ENCODE measurements at regions not wholly inside any gene's neighbourhood (a gene's known extent, or its start where the extent isn't known, plus 50 kb on each side); places are given as distances from the start of the nearest gene placed in this dataset.
"Not testable (repeated sequence)": the region's sequence is repeated elsewhere in the genome, so short reads cannot be mapped to it uniquely, and the experiment has no call there.

DNA sequence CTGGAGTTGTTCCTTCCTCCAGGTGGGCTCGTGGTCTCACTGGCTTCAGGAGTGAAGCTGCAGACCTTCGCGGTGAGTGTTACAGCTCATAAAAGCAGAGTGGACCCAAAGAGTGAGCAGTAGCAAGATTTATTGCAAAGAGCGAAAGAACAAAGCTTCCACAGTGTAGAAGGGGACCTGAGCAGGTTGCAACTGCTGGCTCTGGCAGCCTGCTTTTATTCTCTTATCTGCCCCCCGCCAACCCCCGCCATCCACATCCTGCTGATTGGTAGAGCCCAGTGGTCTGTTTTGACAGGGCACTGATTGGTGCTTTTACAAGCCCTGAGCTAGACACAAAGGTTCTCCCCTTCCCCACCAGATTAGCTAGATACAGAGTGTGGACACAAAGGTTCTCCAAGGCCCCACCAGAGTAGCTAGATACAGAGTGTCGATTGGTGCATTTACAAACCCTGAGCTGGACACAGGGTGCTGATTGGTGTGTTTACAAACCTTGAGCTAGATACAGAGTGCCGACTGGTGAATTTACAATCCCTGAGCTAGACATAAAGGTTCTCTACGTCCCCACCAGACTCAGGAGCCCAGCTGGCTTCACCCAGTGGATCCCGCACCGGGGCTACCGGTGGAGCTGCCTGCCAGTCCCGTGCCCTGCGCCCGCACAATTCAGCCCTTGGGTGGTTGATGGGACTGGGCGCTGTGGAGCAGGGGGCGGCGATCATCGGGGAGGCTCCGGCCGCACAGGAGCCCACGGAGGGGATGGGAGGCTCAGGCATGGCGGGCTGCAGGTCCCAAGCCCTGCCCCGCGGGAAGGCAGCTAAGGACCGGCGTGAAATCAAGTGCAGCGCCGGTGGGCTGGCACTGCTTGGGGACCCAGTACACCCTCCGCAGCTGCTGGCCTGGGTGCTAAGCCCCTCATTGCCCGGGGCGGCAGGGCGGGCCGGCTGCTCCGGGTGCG is 999.5 kb upstream of the SPRY2 start:
- not testable (repeated sequence) for DNase-seq (ENCODE audit: low spot score in 2 of 2); ATAC-seq; H3K27ac Mint-ChIP-seq; H3K36me3 Mint-ChIP-seq
- H3K9me3 Mint-ChIP-seq = peaks cover 12 to 26% of the 10 kb centered on the region in 2 donors

- H3K9me3 Mint-ChIP-seq = peaks cover 11 to 24% of the 10 kb centered on the region in 2 donors
- not testable (repeated sequence) for DNase-seq (ENCODE audit: low spot score in 2 of 2); H3K36me3 Mint-ChIP-seq; H3K27ac Mint-ChIP-seq; ATAC-seq
Measured at GRCh38 chr13:81339666-81340065, 998.7 kb upstream of the SPRY2 start.

- Mint-ChIP-seq H3K36me3 (peaks cover 0 to 10% of the 10 kb centered on the region in 2 donors), H3K27ac (no peak overlapping the region), H3K9me3 (peaks cover 0 to 13% of the 10 kb centered on the region in 2 donors)
- no peak for ATAC-seq
- DNase-seq (ENCODE audit: low spot score in 2 of 2) = no peak
Measured at GRCh38 chr13:81334481-81334880, 993.6 kb upstream of the SPRY2 start.

DNA sequence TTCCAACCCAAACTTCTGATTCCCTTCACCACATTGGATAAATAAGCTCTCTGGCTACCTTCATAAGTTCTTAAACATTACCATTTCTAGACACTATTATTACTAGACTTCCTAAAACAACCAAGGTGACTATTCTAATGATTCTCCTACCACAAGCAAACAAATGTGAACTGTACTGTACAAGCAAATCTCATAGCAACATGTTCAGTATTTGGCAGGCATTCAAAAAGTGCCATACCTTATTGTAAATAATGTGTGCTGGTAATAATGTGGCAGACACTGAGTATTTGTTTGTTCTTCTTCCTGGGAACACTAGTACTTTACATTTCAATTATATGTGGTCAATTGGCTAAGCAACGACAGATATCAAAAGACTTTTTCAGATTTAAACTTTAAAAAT is 986.0 kb upstream of the SPRY2 start:
- no peak for DNase-seq (ENCODE audit: low spot score in 2 of 2)
- peaks cover 7 to 25% of the 10 kb centered on the region in 2 donors for H3K9me3 Mint-ChIP-seq

DNA sequence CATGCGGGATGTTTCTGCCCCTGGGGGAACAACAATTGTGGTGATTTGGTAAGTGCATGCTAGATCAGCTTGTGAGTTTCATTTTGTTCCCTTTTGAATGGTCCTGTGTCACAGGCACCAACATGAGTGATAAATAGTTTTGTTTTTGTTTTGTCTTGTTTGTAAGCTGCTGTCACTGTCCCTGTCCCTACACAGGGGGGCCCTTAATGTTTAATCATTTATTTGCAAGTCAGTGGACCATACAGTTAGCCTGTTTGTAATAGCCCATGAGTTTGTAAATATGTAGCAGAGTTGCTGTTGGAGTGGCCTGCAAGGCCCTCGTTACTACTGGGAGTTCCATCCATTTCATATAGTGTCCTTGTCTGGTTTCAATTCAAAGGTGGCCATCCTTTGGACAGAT is 979.6 kb upstream of the SPRY2 start:
- Mint-ChIP-seq H3K9me3 (peaks cover 16 to 23% of the 10 kb centered on the region in 2 donors), H3K36me3 (no peaks in the 10 kb centered on the region), H3K27ac (no peak overlapping the region)
- DNase-seq (ENCODE audit: low spot score in 2 of 2) = no peak
- ATAC-seq = no peak

More for the DNA sequence above, 986.0 kb upstream of the SPRY2 start:
- ATAC-seq = no peak
- Mint-ChIP-seq H3K27ac (no peak overlapping the region), H3K36me3 (peaks cover 0 to 9% of the 10 kb centered on the region in 2 donors)

DNA sequence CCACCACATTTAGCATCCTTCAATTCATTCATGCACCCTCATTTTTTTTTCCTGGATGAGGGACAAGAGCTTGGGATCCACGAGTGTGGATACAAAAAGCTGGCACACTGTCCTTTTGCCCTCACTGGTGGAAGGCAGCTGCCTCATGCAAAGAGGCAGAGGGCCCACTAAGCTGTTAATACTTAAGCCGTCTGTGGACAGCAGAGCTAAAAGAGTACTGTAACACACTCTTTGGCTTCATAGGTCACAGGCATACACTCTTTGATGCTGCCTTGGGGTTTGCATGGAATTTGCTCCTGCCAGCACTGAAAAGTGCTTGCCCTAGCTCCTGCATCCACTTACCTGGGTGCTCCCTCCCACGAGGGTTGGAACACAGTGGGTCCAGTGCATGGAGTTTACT is 978.4 kb upstream of the SPRY2 start:
- ATAC-seq = no peak

GRCh38 chr13:81318231-81319019 is 977.5 kb upstream of the SPRY2 start:
- no peaks in the 10 kb centered on the region for H3K36me3 Mint-ChIP-seq
- H3K9me3 Mint-ChIP-seq = peaks cover 10 to 16% of the 10 kb centered on the region in 2 donors
- no peak for ATAC-seq
- H3K27ac Mint-ChIP-seq = no peak overlapping the region
- DNase-seq (ENCODE audit: low spot score in 2 of 2) = no peak

More for the DNA sequence above, 978.4 kb upstream of the SPRY2 start:
- Mint-ChIP-seq H3K27ac (no peak overlapping the region), H3K9me3 (peaks cover 14 to 22% of the 10 kb centered on the region in 2 donors), H3K36me3 (no peaks in the 10 kb centered on the region)
- no peak for DNase-seq (ENCODE audit: low spot score in 2 of 2)

DNA sequence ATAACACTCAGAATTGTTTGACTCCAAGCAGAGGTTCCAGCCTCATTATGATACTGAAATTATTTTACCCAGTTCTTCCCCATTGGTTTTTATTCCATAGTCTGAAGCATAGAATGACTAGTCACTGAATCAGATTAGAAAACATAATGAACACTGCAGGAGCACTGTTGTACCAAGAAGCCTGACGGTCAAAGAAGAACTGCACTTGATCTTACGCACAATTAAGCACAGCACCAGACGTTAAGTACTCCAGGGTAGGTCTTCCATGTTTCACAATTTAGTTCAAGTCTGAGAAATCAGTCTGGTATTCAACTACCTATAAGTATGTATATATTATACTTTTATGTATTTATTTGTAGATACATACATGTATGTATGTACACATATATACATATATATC is 973.5 kb upstream of the SPRY2 start:
- ATAC-seq = no peak
- H3K27ac Mint-ChIP-seq = no peak overlapping the region
- H3K9me3 Mint-ChIP-seq = peaks cover 9 to 13% of the 10 kb centered on the region in 2 donors
- DNase-seq (ENCODE audit: low spot score in 2 of 2) = no peak
- H3K36me3 Mint-ChIP-seq = no peaks in the 10 kb centered on the region

DNA sequence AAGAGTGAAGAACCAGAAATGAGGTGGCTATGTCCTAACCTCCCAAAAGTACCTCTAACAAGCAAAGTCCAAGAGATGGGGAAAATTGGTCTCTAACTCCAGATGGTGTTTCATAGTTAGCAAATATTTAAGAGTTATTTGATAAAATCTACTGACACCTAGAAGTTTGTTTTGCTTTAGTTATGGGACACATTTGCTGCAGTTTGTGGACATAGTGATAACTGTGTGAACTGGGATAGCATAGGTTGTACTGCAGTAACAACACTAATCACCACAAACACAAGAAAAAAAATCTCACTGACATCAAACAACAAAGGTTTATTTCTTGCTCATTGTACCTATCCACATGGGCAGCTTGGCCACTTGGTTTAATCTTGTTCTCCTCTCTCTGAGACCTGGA is 965.0 kb upstream of the SPRY2 start:
- ATAC-seq (no peak), DNase-seq (ENCODE audit: low spot score in 2 of 2) (no peak)
- H3K9me3 Mint-ChIP-seq = peaks cover 11% of the 10 kb centered on the region in 2 donors
- no peak overlapping the region for H3K27ac Mint-ChIP-seq
- H3K36me3 Mint-ChIP-seq = no peaks in the 10 kb centered on the region

DNA sequence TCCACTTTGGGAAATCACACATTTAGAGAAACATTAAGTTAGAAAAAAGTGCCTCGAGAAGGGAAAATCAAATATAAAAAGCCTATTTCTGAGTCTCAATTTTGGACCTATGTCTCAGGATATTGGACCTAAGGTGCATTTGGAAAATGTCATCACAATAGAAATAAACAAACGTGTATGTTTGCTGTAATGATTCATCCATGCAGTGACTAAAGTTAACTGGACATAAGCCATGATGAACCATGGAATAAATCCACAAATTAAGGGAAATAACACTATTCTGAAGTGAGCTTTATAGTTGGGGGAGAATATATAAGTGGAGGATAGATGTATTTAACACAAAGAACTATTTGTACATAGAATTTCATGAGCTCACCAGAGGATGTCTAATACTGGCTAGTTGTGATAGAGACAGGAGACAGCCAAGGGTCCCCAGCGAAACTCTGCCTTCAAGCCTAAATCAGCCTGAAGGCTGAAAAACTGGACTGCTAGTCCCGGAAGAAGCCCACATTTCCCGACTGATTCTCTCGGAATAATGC is 963.3 kb upstream of the SPRY2 start:
- H3K36me3 Mint-ChIP-seq = no peaks in the 10 kb centered on the region
- no peak for ATAC-seq

DNA sequence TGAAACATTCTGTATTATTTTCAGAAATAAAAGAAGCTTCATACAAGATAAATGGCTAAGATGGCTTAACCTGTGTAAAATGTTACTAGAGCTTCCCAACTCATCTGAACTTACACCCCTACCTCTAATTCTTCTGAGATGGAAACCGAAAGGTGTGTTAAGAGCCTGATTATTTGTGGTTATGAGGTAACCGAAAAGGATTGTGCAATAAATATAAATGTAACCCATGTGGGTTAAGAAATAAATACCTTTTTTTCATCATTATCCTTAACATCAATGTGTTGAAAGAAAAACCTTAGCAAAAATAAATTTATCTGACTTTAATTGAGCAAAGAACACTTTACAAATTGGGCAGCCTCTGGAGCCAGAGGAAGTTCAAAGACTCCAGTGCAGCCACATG is 961.8 kb upstream of the SPRY2 start:
- H3K36me3 Mint-ChIP-seq = no peaks in the 10 kb centered on the region
- no peak for ATAC-seq
- DNase-seq (ENCODE audit: low spot score in 2 of 2) = no peak
- H3K9me3 Mint-ChIP-seq = peaks cover 11% of the 10 kb centered on the region in 2 donors
- no peak overlapping the region for H3K27ac Mint-ChIP-seq

More for the DNA sequence above, 963.3 kb upstream of the SPRY2 start:
- Mint-ChIP-seq H3K9me3 (peaks cover 11% of the 10 kb centered on the region in 2 donors), H3K27ac (no peak overlapping the region)
- DNase-seq (ENCODE audit: low spot score in 2 of 2) = no peak

- Mint-ChIP-seq H3K9me3 (peaks cover 11% of the 10 kb centered on the region in 2 donors), H3K27ac (no peak overlapping the region), H3K36me3 (no peaks in the 10 kb centered on the region)
- ATAC-seq (no peak), DNase-seq (ENCODE audit: low spot score in 2 of 2) (no peak)
Measured at GRCh38 chr13:81302125-81302524, 961.2 kb upstream of the SPRY2 start.

DNA sequence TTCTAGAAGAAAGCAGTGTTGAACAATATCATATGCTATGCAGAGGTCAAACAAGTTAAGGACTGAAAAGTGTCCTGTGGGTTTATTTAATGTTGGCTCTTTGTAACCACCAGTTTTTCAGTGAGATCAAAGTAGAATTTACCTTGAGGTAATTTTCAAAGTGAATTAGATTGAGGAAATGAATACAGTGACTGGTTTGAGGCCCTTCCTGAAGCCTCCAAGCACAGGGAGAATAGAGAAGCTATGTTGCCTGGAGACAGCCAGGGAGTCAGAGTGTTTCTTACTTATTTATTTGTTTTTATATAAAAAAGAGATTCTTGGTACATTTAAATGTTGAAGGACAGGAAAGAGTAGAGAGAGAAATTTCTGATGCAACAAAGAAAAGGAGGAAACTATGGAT is 954.3 kb upstream of the SPRY2 start:
- ATAC-seq (no peak), DNase-seq (ENCODE audit: low spot score in 2 of 2) (no peak)
- Mint-ChIP-seq H3K27ac (no peak overlapping the region), H3K9me3 (peaks cover 0 to 4% of the 10 kb centered on the region in 2 donors), H3K36me3 (no peaks in the 10 kb centered on the region)

DNA sequence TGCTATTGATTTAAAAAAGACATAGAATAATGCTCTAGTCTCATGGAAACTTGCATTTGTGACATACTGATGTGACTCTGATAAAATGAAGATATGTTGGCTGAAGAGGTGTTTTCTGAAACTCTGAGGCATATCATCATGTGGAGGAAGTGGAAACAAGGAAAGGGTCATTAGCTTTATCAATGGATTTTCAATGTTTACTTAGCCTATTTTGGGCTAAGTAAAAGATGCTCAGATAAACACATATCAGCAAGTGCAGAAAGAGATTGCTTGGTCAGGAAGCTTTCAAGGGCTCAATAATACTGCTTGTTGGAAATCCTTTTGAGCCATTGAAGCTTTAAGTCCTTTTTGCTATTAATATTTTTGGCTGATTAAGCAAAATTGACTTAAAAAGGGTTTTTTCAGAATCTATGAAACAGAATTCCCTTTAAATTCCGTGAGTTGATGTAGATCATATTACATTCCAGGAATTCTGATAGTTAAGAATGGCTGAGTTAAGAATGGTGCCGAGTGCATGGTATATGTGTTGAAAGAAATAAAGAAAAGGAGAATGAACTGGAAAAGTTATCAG is 952.8 kb upstream of the SPRY2 start:
- Mint-ChIP-seq H3K27ac (no peak overlapping the region), H3K36me3 (no peaks in the 10 kb centered on the region), H3K9me3 (peaks cover 0 to 4% of the 10 kb centered on the region in 2 donors)
- DNase-seq (ENCODE audit: low spot score in 2 of 2) = no peak
- ATAC-seq = no peak

DNA sequence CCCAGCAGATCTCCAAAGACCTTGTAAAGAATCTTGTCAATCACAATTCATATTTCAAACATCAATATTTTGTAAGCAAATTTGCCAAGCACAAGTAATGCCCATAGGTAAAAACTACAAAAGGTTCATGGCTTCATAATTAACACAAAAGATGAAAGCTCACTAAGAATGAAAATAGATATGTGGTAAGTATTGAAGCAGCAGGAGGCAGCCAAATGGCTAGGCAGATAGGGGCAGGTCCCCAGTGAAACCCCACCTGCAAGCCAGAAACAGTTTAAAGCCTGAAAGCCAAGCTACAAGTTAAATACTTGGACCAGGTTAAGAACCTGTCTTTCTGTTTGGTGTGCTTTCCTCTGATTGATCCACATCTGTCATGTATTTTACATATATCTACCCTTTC is 942.6 kb upstream of the SPRY2 start:
- no peaks in the 10 kb centered on the region for H3K36me3 Mint-ChIP-seq
- DNase-seq (ENCODE audit: low spot score in 2 of 2) (no peak), ATAC-seq (no peak)
- H3K9me3 Mint-ChIP-seq = peaks cover 22 to 25% of the 10 kb centered on the region in 2 donors
- H3K27ac Mint-ChIP-seq = no peak overlapping the region

- H3K27ac Mint-ChIP-seq = no peak overlapping the region
- peaks cover 22 to 25% of the 10 kb centered on the region in 2 donors for H3K9me3 Mint-ChIP-seq
- DNase-seq (ENCODE audit: low spot score in 2 of 2) = no peak
- no peak for ATAC-seq
- H3K36me3 Mint-ChIP-seq = no peaks in the 10 kb centered on the region
Measured at GRCh38 chr13:81283062-81283461, 942.1 kb upstream of the SPRY2 start.
